ENCODE measurements at regions not wholly inside any gene's neighbourhood (a gene's known extent, or its start where the extent isn't known, plus 50 kb on each side); places are given as distances from the start of the nearest gene placed in this dataset.

DNA sequence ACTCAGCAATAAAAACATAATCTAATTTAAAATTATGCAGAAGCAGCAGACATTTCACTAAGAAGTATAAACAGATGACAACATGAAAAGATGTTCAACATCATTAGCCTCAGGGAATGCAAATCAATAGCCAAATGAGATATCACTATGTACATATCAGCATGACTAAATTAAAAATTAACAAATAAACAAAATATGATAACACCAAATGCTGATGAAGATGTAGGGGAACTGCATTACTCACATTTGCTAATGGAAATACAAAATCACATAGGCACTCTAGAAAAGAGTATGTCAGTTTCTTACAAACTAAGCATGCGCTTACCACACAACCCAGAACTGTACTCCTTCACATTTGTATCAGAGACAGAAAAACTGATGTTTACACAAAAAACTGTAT is 487.2 kb upstream of the REG3G start:
- Histone ChIP-seq H3K4me1 (ENCODE audit: control insufficient read depth in 2 of 3, insufficient read depth in 2 of 3, low read depth in 1 of 3, low read length in 3 of 3) (no peaks in the 10 kb centered on the region), H3K27ac (ENCODE audit: low read depth in 2 of 2, low read length in 2 of 2) (no peak overlapping the region), H3K9me3 (ENCODE audit: control insufficient read depth in 2 of 3, insufficient read depth in 1 of 3, low read length in 3 of 3) (no peaks in the 10 kb centered on the region), H3K36me3 (ENCODE audit: control insufficient read depth in 2 of 3, insufficient read depth in 3 of 3, low read length in 3 of 3) (no peaks in the 10 kb centered on the region), H3K9ac (ENCODE audit: low read length in 3 of 3) (no peak overlapping the region), H3K27me3 (ENCODE audit: control insufficient read depth, insufficient read depth, low read length) (no peaks in the 10 kb centered on the region), H3K4me3 (ENCODE audit: low read length in 3 of 3) (no peak overlapping the region)
- intact Hi-C loops (cut with DNase I), result no loop called here
- no peak for TF ChIP-seq CTCF (IDR thresholded peaks at IDR 0.05; ENCODE audit: borderline replicate concordance, extremely low read depth, insufficient read depth)
- no peak for FAIRE-seq
- DNase-seq, result no peak

GRCh38 chr2:78540255-78540654 is 485.2 kb upstream of the REG3G start:
- DNase-seq, result no peak
- no peak for TF ChIP-seq CTCF (IDR thresholded peaks at IDR 0.05; ENCODE audit: borderline replicate concordance, extremely low read depth, insufficient read depth)
- FAIRE-seq, result no peak
- Histone ChIP-seq H3K4me3 (ENCODE audit: low read length in 3 of 3) (no peak overlapping the region), H3K9ac (ENCODE audit: low read length in 3 of 3) (no peak overlapping the region), H3K27ac (ENCODE audit: low read depth in 2 of 2, low read length in 2 of 2) (no peak overlapping the region), H3K36me3 (ENCODE audit: control insufficient read depth in 2 of 3, insufficient read depth in 3 of 3, low read length in 3 of 3) (no peaks in the 10 kb centered on the region), H3K27me3 (ENCODE audit: control insufficient read depth, insufficient read depth, low read length) (no peaks in the 10 kb centered on the region), H3K9me3 (ENCODE audit: control insufficient read depth in 2 of 3, insufficient read depth in 1 of 3, low read length in 3 of 3) (peaks cover 0 to 3% (median 0%) of the 10 kb centered on the region in 3 donors), H3K4me1 (ENCODE audit: control insufficient read depth in 2 of 3, insufficient read depth in 2 of 3, low read depth in 1 of 3, low read length in 3 of 3) (no peaks in the 10 kb centered on the region)
- intact Hi-C loops (cut with DNase I), result no loop called here

- intact Hi-C loops (cut with DNase I), result no loop called here
- no peaks in the 10 kb centered on the region for H3K36me3 ChIP-seq (ENCODE audit: control insufficient read depth in 2 of 3, insufficient read depth in 3 of 3, low read length in 3 of 3)
- no peak for DNase-seq
- TF ChIP-seq CTCF (IDR thresholded peaks at IDR 0.05; ENCODE audit: borderline replicate concordance, extremely low read depth, insufficient read depth), result no peak
- FAIRE-seq, result no peak
- H3K4me3 ChIP-seq (ENCODE audit: low read length in 3 of 3), result no peak overlapping the region
- H3K27ac ChIP-seq (ENCODE audit: low read depth in 2 of 2, low read length in 2 of 2), result no peak overlapping the region
- H3K27me3 ChIP-seq (ENCODE audit: control insufficient read depth, insufficient read depth, low read length), result no peaks in the 10 kb centered on the region
- H3K9ac ChIP-seq (ENCODE audit: low read length in 3 of 3), result no peak overlapping the region
- peaks cover 0 to 3% (median 0%) of the 10 kb centered on the region in 3 donors for H3K9me3 ChIP-seq (ENCODE audit: control insufficient read depth in 2 of 3, insufficient read depth in 1 of 3, low read length in 3 of 3)
- H3K4me1 ChIP-seq (ENCODE audit: control insufficient read depth in 2 of 3, insufficient read depth in 2 of 3, low read depth in 1 of 3, low read length in 3 of 3), result no peaks in the 10 kb centered on the region
These were observed 484.4 kb upstream of the REG3G start for GRCh38 chr2:78541088-78541450.

Measured in kidney (tissue), 13 donors.